PFSK-1 (cell line): ENCODE measurements at regions not wholly inside any gene's neighbourhood (a gene's known extent, or its start where the extent isn't known, plus 50 kb on each side); places are given as distances from the start of the nearest gene placed in this dataset.

ENCODE experiments used
- FOXP2 ChIP-seq: optimal IDR thresholded peaks from 2 replicates; pipeline ENCODE3; 2011; ENCODE audit warnings: borderline replicate concordance, control low read depth, inconsistent platforms; ENCODE audit not compliant: insufficient read depth; ENCODE audit errors: extremely low read length, extremely low read depth
- POLR2AphosphoS5 ChIP-seq: IDR thresholded peaks from 2 replicates; pipeline ENCODE4 v1.6.1; 2012; ENCODE audit warnings: low read depth, mild to moderate bottlenecking, control low read depth, low read length, moderate library complexity
- SIN3A ChIP-seq: IDR thresholded peaks from 2 replicates; pipeline ENCODE4 v1.6.1; 2012; ENCODE audit warnings: mild to moderate bottlenecking, low read length, moderate library complexity, borderline replicate concordance; ENCODE audit not compliant: insufficient read depth

DNA sequence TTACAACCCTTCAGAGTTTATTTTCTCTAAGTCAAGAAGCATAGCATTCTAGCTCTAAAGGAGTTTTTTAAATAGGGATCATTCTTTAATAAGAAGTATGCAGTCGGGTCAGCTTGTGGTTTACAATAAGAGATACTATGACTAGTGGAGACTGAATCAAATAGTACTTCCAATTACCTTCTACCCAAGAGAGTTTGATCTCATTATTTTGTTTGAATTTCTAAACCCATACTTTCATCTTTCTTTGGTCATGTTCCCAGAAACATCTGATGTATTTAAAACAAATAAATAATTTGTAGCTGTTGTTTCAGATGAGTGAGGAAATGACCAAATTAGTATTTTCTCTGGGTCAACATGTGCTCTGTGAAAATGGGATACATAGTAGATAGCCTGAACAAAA lies 160.2 kb upstream of the CDH6 start:
- TF ChIP-seq POLR2AphosphoS5 (no peak), FOXP2 (no peak), SIN3A (no peak)
